Hepatocyte (in vitro differentiated cells): ENCODE measurements at regions not wholly inside any gene's neighbourhood (a gene's known extent, or its start where the extent isn't known, plus 50 kb on each side); places are given as distances from the start of the nearest gene placed in this dataset.

Experiments
- DNase-seq: peaks from one replicate; pipeline ENCODE4 v3.0.0-alpha.2; 2016; ENCODE audit warnings: low spot score
- H2AFZ ChIP-seq: fragments of 200-600 bp; sonication (generic); 2 replicates; pipeline ENCODE4 v1.6.0; 2016; ENCODE audit warnings: antibody characterized with exemption, mild to moderate bottlenecking
- H3K27ac ChIP-seq: fragments of 200-600 bp; sonication (generic); 2 replicates; pipeline ENCODE4 v1.5.1; 2016; ENCODE audit warnings: mild to moderate bottlenecking
- H3K27me3 ChIP-seq: fragments of 200-600 bp; sonication (generic); 2 replicates; pipeline ENCODE4 v1.6.1; 2016
- H3K36me3 ChIP-seq: fragments of 200-600 bp; sonication (generic); replicated peaks from 2 replicates; pipeline ENCODE4 v1.5.1; 2016; ENCODE audit warnings: low read depth; ENCODE audit not compliant: insufficient read depth
- H3K4me1 ChIP-seq: fragments of 200-600 bp; sonication (generic); 2 replicates; pipeline ENCODE4 v1.5.1; 2016; ENCODE audit warnings: mild to moderate bottlenecking, moderate library complexity; ENCODE audit not compliant: insufficient read depth
- H3K4me2 ChIP-seq: fragments of 200-600 bp; sonication (generic); 2 replicates; pipeline ENCODE4 v1.6.0; 2016
- H3K4me3 ChIP-seq: fragments of 200-600 bp; sonication (generic); 2 replicates; pipeline ENCODE4 v1.5.1; 2016; ENCODE audit warnings: mild to moderate bottlenecking
- H3K79me2 ChIP-seq: fragments of 200-600 bp; sonication (generic); 2 replicates; pipeline ENCODE4 v1.6.0; 2017; ENCODE audit warnings: mild to moderate bottlenecking
- H3K9me2 ChIP-seq: fragments of 200-600 bp; sonication (generic); replicated peaks from 2 replicates; pipeline ENCODE4 v1.6.0; 2017; ENCODE audit warnings: mild to moderate bottlenecking; ENCODE audit not compliant: insufficient read depth
- H3K9me3 ChIP-seq: fragments of 200-600 bp; sonication (generic); 2 replicates; pipeline ENCODE4 v1.5.1; 2016; ENCODE audit warnings: low read depth, mild to moderate bottlenecking
- H4K20me1 ChIP-seq: fragments of 200-600 bp; sonication (generic); 2 replicates; pipeline ENCODE4 v1.6.0; 2016; ENCODE audit warnings: mild to moderate bottlenecking; ENCODE audit not compliant: insufficient read depth, poor library complexity, severe bottlenecking
- EZH2 ChIP-seq: fragments of 200-600 bp; sonication (generic); IDR thresholded peaks from 2 replicates; pipeline ENCODE4 v1.6.1; 2016; ENCODE audit warnings: antibody characterized with exemption, mild to moderate bottlenecking, borderline replicate concordance
- EZH2phosphoT487 ChIP-seq: fragments of 200-600 bp; sonication (generic); IDR thresholded peaks from one replicate; pipeline ENCODE4 v1.6.1; 2018; ENCODE audit warnings: antibody characterized with exemption, mild to moderate bottlenecking, low read depth, moderate library complexity; ENCODE audit not compliant: unreplicated experiment, severe bottlenecking
- WGBS: methylation state at CpG from one replicate; pipeline ENCODE4 v1.1.6; 2016; ENCODE audit warnings: low lambda C conversion rate; ENCODE audit errors: missing lambda C conversion rate; 5-methylcytosine and 5-hydroxymethylcytosine counted together
- TF ChIP-seq, protein P1 (sequence below): fragments of 200-600 bp; sonication (generic); IDR thresholded peaks from 2 replicates; pipeline ENCODE4 v1.5.1; 2016; ENCODE audit warnings: antibody characterized with exemption, mild to moderate bottlenecking; ENCODE audit not compliant: poor library complexity

DNA sequence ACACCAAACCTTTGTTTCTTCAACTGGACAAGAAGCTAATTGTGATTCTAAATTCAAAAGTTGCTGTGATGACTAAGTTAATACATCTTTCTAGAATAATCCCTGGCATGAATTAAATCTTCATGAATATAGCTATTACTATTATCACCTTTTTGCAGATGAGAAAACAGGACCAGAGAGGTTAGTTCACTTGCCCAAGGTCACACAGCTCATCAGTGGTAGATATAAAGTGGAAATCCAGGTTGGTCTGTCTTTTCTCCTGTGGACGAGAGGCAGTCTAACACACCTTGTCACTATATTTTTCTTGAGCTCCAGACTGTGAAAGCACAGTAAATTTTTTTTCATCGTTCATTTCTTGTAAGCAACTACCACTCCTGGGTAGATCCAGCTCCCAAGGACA is 247.6 kb upstream of the LRTM1 start:
- H3K27ac ChIP-seq: no peak overlapping the region
- DNase-seq: no peak
- 73% methylated on average over 2 of the region's 2 CpGs for WGBS
- H3K79me2 ChIP-seq: no peaks in the 10 kb centered on the region
- H3K4me2 ChIP-seq: no peak overlapping the region
- H3K36me3 ChIP-seq: no peaks in the 10 kb centered on the region
- H4K20me1 ChIP-seq: no peaks in the 10 kb centered on the region
- no peaks in the 10 kb centered on the region for H3K9me3 ChIP-seq
- no peak for TF ChIP-seq EZH2
- TF ChIP-seq EZH2phosphoT487: no peak
- TF ChIP-seq, protein P1, sequence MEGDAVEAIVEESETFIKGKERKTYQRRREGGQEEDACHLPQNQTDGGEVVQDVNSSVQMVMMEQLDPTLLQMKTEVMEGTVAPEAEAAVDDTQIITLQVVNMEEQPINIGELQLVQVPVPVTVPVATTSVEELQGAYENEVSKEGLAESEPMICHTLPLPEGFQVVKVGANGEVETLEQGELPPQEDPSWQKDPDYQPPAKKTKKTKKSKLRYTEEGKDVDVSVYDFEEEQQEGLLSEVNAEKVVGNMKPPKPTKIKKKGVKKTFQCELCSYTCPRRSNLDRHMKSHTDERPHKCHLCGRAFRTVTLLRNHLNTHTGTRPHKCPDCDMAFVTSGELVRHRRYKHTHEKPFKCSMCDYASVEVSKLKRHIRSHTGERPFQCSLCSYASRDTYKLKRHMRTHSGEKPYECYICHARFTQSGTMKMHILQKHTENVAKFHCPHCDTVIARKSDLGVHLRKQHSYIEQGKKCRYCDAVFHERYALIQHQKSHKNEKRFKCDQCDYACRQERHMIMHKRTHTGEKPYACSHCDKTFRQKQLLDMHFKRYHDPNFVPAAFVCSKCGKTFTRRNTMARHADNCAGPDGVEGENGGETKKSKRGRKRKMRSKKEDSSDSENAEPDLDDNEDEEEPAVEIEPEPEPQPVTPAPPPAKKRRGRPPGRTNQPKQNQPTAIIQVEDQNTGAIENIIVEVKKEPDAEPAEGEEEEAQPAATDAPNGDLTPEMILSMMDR: no peak
- H3K4me1 ChIP-seq: no peaks in the 10 kb centered on the region
- no peak overlapping the region for H3K4me3 ChIP-seq
- H3K9me2 ChIP-seq: no peaks in the 10 kb centered on the region
- no peaks in the 10 kb centered on the region for H3K27me3 ChIP-seq
- no peak overlapping the region for H2AFZ ChIP-seq

DNA sequence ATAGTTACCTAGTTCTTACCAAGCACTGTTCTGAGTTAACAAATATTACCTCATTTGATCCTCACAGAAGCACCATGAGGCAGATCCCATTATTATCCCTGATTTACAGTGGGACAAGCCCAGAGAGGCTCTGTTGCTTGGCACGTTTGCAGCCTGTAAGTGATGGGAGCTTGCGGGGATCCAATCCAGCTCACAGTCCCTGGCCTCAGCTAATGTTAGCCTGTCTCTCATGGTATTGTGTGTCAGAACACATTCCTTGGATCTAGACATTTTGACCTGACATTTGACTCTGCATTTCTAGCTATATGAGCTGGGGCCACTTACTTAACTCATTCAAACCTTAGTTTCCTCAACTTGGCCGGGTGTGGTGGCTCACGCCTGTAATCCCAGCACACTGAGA is 246.9 kb upstream of the LRTM1 start:
- no peak overlapping the region for H2AFZ ChIP-seq
- WGBS: 94% methylated on average over 4 of the region's 4 CpGs
- DNase-seq: no peak

DNA sequence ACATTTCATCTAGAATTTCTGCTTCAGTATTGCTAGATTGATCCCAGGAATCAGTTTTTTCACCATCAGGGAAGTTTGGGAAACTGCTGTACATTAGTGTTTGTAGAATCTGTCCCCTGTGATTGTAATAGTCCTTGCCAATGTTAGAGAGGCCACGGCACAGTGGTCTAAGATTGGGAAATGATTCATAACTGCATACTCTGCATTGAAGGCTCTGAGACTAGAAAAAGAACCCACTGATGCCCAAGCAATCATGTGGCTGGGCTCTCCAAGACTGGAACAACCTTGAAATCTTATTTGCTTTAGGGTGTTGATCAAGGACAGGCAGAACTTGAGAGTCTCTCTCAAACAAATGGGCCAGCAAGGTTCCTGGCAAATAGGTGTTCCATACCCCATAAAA is 245.6 kb upstream of the LRTM1 start:
- H3K4me1 ChIP-seq: no peaks in the 10 kb centered on the region
- no peak overlapping the region for H3K4me2 ChIP-seq
- no peak for DNase-seq
- H3K36me3 ChIP-seq: no peaks in the 10 kb centered on the region
- H2AFZ ChIP-seq: no peak overlapping the region
- H3K79me2 ChIP-seq: no peaks in the 10 kb centered on the region
- TF ChIP-seq, protein P1: no peak
- no peak for TF ChIP-seq EZH2phosphoT487
- no peak for TF ChIP-seq EZH2
- no peaks in the 10 kb centered on the region for H3K9me3 ChIP-seq
- no peaks in the 10 kb centered on the region for H3K9me2 ChIP-seq
- H3K4me3 ChIP-seq: no peak overlapping the region
- H3K27me3 ChIP-seq: no peaks in the 10 kb centered on the region
- no peak overlapping the region for H3K27ac ChIP-seq
- WGBS: 92% methylated on average over 1 of the region's 1 CpG
- H4K20me1 ChIP-seq: no peaks in the 10 kb centered on the region

More for the DNA sequence above, 246.9 kb upstream of the LRTM1 start:
- Histone ChIP-seq H3K27me3 (no peaks in the 10 kb centered on the region), H3K36me3 (no peaks in the 10 kb centered on the region), H3K4me2 (no peak overlapping the region), H3K79me2 (no peaks in the 10 kb centered on the region), H3K4me3 (no peak overlapping the region), H3K9me2 (no peaks in the 10 kb centered on the region), H4K20me1 (no peaks in the 10 kb centered on the region), H3K27ac (no peak overlapping the region), H3K4me1 (no peaks in the 10 kb centered on the region), H3K9me3 (no peaks in the 10 kb centered on the region)
- TF ChIP-seq, protein P1: no peak
- no peak for TF ChIP-seq EZH2phosphoT487
- TF ChIP-seq EZH2: no peak

DNA sequence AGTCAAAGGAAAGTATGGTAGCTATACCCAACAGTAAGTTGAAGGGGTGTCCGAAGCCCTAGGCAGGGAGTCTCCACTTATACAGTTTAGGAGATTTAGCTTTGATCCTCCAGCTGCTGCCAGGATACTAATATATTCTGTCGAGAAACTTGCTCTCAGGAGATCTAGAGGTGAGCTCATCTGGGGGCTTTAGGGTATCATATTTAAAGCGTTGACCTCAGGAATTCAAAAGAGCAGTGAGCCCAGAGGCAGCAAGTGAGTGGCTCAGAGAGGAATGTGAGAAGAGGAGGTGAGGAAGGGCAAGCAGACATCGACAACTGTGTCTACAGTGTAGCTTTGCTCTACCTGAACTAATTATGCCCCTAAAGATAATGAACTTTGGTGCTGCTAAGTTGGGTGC is 245.1 kb upstream of the LRTM1 start:
- TF ChIP-seq EZH2 (no peak), EZH2phosphoT487 (no peak)
- TF ChIP-seq, protein P1: no peak
- Histone ChIP-seq H3K4me1 (no peaks in the 10 kb centered on the region), H4K20me1 (no peaks in the 10 kb centered on the region), H3K4me2 (no peak overlapping the region), H2AFZ (no peak overlapping the region), H3K79me2 (no peaks in the 10 kb centered on the region), H3K36me3 (no peaks in the 10 kb centered on the region), H3K27me3 (no peaks in the 10 kb centered on the region), H3K9me3 (no peaks in the 10 kb centered on the region), H3K4me3 (no peak overlapping the region), H3K27ac (no peak overlapping the region), H3K9me2 (no peaks in the 10 kb centered on the region)
- DNase-seq: no peak
- WGBS: 89% methylated on average over 4 of the region's 4 CpGs
